ENCODE measurements at regions not wholly inside any gene's neighbourhood (a gene's known extent, or its start where the extent isn't known, plus 50 kb on each side); places are given as distances from the start of the nearest gene placed in this dataset.
"Not testable (repeated sequence)": the region's sequence is repeated elsewhere in the genome, so short reads cannot be mapped to it uniquely, and the experiment has no call there.

- TF ChIP-seq CTCF (IDR thresholded peaks at IDR 0.05; ENCODE audit: low read length); EZH2 (optimal IDR thresholded peaks at IDR 0.05; ENCODE audit: low read depth, low read length); EZH2phosphoT487 (IDR thresholded peaks at IDR 0.05; ENCODE audit: low read length): not testable (repeated sequence)
Observed at GRCh38 chr3:194873474-194873873, 187.8 kb downstream of the FAM43A start.

Data from MM.1S (cell line).